Lower leg skin (tissue), 3 donors: ENCODE measurements at regions not wholly inside any gene's neighbourhood (a gene's known extent, or its start where the extent isn't known, plus 50 kb on each side); places are given as distances from the start of the nearest gene placed in this dataset.

Source experiments
- POLR2A ChIP-seq, 2 donors: fragments of 450-650 bp; IDR thresholded peaks; one replicate each; pipeline ENCODE4 v1.6.1; 2016 to 2017; ENCODE audit warnings: antibody characterized with exemption in 2 of 2, mild to moderate bottlenecking in 1 of 2, moderate library complexity in 1 of 2
- TF ChIP-seq, protein P1 (sequence below), 3 donors: fragments of 450-650 bp; IDR thresholded peaks; one replicate each; pipeline ENCODE4 v1.5.1; 2016; ENCODE audit warnings: antibody characterized with exemption in 3 of 3, mild to moderate bottlenecking in 3 of 3, moderate library complexity in 2 of 3

DNA sequence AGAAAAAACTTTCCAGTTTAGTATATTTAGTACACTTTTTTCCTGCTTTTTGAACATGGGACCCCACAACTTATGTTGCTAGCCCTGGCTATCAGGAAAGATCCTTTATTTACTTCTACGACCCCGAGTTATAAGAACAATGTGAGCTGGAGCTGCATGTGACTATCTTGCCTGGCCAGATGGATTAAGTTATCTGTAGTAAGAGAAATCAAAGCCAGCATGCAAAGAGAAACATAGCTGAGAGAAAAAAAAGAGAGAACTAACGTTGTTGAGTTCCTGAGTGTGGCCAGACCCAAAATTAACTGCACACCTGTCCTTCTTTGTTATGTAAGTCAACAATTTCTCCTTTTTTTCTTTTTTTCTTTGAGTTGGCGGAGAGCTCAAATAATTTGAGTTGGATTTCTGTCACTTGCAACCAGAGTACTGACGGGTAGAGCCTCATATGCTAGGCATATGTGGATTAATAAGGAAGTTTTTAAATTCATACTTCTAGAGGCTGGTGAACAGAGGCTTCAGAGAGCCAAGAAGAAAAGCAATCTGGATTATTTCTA is 219.5 kb downstream of the HACE1 start:
- TF ChIP-seq, protein P1, sequence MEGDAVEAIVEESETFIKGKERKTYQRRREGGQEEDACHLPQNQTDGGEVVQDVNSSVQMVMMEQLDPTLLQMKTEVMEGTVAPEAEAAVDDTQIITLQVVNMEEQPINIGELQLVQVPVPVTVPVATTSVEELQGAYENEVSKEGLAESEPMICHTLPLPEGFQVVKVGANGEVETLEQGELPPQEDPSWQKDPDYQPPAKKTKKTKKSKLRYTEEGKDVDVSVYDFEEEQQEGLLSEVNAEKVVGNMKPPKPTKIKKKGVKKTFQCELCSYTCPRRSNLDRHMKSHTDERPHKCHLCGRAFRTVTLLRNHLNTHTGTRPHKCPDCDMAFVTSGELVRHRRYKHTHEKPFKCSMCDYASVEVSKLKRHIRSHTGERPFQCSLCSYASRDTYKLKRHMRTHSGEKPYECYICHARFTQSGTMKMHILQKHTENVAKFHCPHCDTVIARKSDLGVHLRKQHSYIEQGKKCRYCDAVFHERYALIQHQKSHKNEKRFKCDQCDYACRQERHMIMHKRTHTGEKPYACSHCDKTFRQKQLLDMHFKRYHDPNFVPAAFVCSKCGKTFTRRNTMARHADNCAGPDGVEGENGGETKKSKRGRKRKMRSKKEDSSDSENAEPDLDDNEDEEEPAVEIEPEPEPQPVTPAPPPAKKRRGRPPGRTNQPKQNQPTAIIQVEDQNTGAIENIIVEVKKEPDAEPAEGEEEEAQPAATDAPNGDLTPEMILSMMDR (IDR thresholded peaks at IDR 0.05) = no peak
- TF ChIP-seq POLR2A (IDR thresholded peaks at IDR 0.05) = no peak
